Tibial artery (tissue), 4 donors: ENCODE measurements at regions not wholly inside any gene's neighbourhood (a gene's known extent, or its start where the extent isn't known, plus 50 kb on each side); places are given as distances from the start of the nearest gene placed in this dataset.

Source experiments
- DNase-seq, 2 donors: peaks; one replicate each; pipeline ENCODE4 v3.0.0-alpha.2; 2019
- H3K27ac ChIP-seq, 2 donors: fragments of 200-600 bp; sonication (generic) in 1 of 2; 1 replicate in 1 of 2; 2 replicates in 1 of 2; pipeline ENCODE4 v1.5.1; 2018 to 2019; ENCODE audit warnings: mild to moderate bottlenecking in 1 of 2
- H3K27me3 ChIP-seq, 2 donors: fragments of 200-600 bp; sonication (generic) in 1 of 2; one replicate each; pipeline versions ENCODE4 v1.5.1 to v1.6.0; 2016 to 2019
- H3K36me3 ChIP-seq, 3 donors: fragments of 200-600 bp; sonication (generic) in 2 of 3; one replicate each; pipeline ENCODE4 v1.5.1; 2016 to 2019; ENCODE audit warnings: mild to moderate bottlenecking in 2 of 3
- H3K4me1 ChIP-seq, 4 donors: fragments of 200-600 bp; sonication (generic) in 2 of 4; 1 replicate in 3 of 4; 2 replicates in 1 of 4; pipeline ENCODE4 v1.5.1; 2016 to 2019
- H3K4me3 ChIP-seq, 2 donors: fragments of 200-600 bp; sonication (generic) in 1 of 2; 1 replicate in 1 of 2; 2 replicates in 1 of 2; pipeline ENCODE4 v1.5.1; 2018 to 2019; ENCODE audit warnings: mild to moderate bottlenecking in 2 of 2
- H3K9me3 ChIP-seq, 3 donors: fragments of 200-600 bp; sonication (generic) in 1 of 3; one replicate each; pipeline ENCODE4 v1.5.1; 2016 to 2019
- intact Hi-C: fragments of 100-400 bp; cut with DNase I; formaldehyde crosslinking; loops from one replicate; pipeline ENCODE4 v1.15.0; 2023; ENCODE audit warnings: low total_unique reads
- TF ChIP-seq, protein P1 (sequence below), 2 experiments: fragments of 200-600 bp in 1 of 2; fragments of 450-650 bp in 1 of 2; IDR thresholded peaks; one replicate each; pipeline ENCODE4 v1.5.1; 2017 to 2019; ENCODE audit warnings: antibody characterized with exemption in 2 of 2, mild to moderate bottlenecking in 1 of 2, moderate library complexity in 1 of 2

DNA sequence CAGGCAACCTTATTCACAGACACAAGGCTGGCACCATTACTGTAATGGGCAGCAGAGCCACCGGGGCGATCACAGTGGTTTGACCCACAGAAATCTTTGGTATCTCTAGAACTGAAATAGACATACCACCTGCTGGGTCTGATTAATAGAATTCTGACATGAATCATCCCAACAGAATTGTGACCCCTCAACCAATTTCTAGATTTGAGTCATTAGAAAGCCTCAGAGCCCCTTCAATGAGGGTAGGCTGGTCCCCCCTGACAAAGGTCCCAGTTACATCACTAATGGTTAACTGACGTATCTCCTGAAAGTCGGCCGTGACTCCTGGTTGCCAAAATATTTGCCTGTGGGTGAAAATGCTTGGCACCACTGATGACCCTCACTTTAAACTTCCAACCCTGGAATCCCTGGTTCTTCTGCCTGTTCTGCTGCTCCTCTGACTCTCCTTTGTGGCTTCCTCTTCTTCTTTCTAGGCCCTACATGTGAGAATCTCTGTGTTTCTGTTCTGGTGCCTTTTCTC is 124.9 kb upstream of the ARID1B start:
- H3K4me1 ChIP-seq: peaks cover 0 to 1% (median under 1%) of the 10 kb centered on the region in 4 donors
- no peaks in the 10 kb centered on the region for H3K36me3 ChIP-seq
- DNase-seq: no peak
- H3K4me3 ChIP-seq: no peak overlapping the region
- TF ChIP-seq, protein P1, sequence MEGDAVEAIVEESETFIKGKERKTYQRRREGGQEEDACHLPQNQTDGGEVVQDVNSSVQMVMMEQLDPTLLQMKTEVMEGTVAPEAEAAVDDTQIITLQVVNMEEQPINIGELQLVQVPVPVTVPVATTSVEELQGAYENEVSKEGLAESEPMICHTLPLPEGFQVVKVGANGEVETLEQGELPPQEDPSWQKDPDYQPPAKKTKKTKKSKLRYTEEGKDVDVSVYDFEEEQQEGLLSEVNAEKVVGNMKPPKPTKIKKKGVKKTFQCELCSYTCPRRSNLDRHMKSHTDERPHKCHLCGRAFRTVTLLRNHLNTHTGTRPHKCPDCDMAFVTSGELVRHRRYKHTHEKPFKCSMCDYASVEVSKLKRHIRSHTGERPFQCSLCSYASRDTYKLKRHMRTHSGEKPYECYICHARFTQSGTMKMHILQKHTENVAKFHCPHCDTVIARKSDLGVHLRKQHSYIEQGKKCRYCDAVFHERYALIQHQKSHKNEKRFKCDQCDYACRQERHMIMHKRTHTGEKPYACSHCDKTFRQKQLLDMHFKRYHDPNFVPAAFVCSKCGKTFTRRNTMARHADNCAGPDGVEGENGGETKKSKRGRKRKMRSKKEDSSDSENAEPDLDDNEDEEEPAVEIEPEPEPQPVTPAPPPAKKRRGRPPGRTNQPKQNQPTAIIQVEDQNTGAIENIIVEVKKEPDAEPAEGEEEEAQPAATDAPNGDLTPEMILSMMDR (IDR thresholded peaks at IDR 0.05): no peak
- no peaks in the 10 kb centered on the region for H3K27me3 ChIP-seq
- intact Hi-C loops: no loop called here
- no peak overlapping the region for H3K27ac ChIP-seq
- no peaks in the 10 kb centered on the region for H3K9me3 ChIP-seq

DNA sequence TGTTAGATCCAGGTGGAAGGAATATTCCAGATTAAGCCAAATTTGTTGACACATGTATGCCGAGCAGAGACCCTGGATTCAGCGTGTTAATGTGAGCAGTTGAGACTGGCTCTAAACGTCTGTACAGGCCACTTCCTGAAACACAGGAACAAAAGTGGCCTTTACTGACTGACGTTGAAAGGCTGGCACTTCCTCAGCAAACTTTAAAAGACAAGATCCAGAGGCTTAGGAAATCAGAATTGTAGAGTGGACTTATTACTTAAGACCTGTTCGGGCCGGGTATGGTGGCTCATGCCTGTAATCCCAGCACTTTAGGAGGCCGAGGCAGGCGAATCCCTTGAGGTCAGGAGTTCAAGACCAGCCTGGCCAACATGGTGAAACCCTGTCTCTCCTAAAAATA is 125.7 kb upstream of the ARID1B start:
- H3K27ac ChIP-seq: no peak overlapping the region
- TF ChIP-seq, protein P1 (IDR thresholded peaks at IDR 0.05): no peak
- H3K4me1 ChIP-seq: no peaks in the 10 kb centered on the region
- H3K9me3 ChIP-seq: no peaks in the 10 kb centered on the region
- H3K36me3 ChIP-seq: no peaks in the 10 kb centered on the region
- intact Hi-C loops: no loop called here
- DNase-seq: no peak
- H3K4me3 ChIP-seq: no peak overlapping the region
- H3K27me3 ChIP-seq: no peaks in the 10 kb centered on the region

DNA sequence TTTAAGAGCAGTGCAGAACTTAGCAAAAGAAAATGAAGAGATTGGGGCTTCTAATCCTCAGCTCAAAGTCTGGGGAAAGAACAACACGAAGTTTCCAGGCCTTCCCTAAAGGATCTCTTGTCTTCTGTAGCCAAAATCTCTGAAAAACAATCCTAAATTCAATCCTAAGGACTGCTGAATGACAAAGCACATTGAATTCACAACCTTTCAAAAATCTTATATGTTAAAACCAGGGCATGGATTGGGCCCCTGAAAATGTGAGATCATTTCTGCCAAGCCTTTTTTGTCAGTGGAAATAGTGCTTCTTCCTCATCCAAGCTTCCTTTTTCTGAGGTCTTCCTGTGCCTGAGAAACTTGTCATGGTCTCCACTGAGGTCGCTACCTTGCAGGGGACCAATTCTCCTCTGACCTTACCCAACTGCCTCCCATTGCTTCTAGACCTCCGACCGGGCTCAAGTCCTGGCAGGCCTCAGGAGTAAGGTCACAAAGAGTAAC is 126.2 kb upstream of the ARID1B start:
- Histone ChIP-seq H3K4me3 (no peak overlapping the region), H3K27ac (no peak overlapping the region), H3K27me3 (no peaks in the 10 kb centered on the region), H3K9me3 (no peaks in the 10 kb centered on the region), H3K36me3 (no peaks in the 10 kb centered on the region), H3K4me1 (no peaks in the 10 kb centered on the region)
- no peak for DNase-seq
- intact Hi-C loops: no loop called here
- TF ChIP-seq, protein P1 (IDR thresholded peaks at IDR 0.05): no peak

DNA sequence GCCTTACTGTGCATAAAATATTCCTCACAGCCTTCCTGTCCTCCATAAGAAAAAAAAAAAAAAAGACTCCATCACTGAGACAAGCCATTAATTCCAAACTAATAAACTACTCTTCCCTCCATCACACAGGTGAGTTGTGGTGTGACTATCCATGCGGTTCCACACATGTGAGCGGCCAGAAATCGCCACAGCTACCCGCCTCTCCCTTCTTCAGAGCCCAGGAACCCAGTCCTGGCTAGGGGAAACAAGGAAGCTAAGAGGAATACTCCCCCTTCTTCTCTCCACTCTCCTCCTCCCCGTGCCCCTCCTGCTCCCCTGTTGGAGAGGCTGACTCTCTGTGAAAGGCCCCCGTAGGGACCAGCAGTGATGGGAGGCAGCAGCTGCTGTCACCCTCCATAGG is 128.6 kb upstream of the ARID1B start:
- intact Hi-C loops: no loop called here
- H3K27me3 ChIP-seq: no peaks in the 10 kb centered on the region
- TF ChIP-seq, protein P1 (IDR thresholded peaks at IDR 0.05): no peak
- no peaks in the 10 kb centered on the region for H3K9me3 ChIP-seq
- no peak overlapping the region for H3K27ac ChIP-seq
- H3K4me1 ChIP-seq: no peaks in the 10 kb centered on the region
- DNase-seq: no peak
- H3K4me3 ChIP-seq: no peak overlapping the region
- H3K36me3 ChIP-seq: no peaks in the 10 kb centered on the region

DNA sequence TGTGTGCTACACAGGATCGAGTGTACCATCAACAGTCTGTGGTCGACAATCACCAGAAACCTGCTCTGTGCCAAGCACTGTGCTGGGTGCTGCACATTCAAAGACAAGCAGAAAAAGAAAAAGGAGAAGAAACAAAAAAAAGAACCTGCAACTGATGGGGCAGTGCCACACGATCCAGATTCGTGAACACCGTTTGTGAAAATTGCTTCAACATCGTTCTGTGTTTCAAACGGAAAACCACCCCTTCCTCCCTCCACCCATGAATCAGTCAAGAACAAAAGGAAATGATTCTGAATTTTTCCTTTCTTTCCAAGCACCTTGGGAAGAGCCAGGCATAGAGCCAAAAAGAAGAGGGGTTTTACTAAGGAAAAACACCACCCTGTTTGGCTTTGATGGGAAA is 129.2 kb upstream of the ARID1B start:
- Histone ChIP-seq H3K27me3 (no peaks in the 10 kb centered on the region), H3K4me1 (no peaks in the 10 kb centered on the region), H3K36me3 (no peaks in the 10 kb centered on the region), H3K27ac (no peak overlapping the region), H3K9me3 (no peaks in the 10 kb centered on the region), H3K4me3 (no peak overlapping the region)
- DNase-seq: no peak
- intact Hi-C loops: no loop called here
- TF ChIP-seq, protein P1 (IDR thresholded peaks at IDR 0.05): no peak
